Hematopoietic multipotent progenitor cell treated with erythropoietin and hydrocortisone succinate and interleukin-3 and kit ligand, for 15 days (in vitro differentiated cells): ENCODE measurements at regions not wholly inside any gene's neighbourhood (a gene's known extent, or its start where the extent isn't known, plus 50 kb on each side); places are given as distances from the start of the nearest gene placed in this dataset.

Source experiments
- DNase-seq: peaks from one replicate; pipeline ENCODE4 v3.0.0-alpha.2; 2015; ENCODE audit warnings: low spot score

- no peak for DNase-seq
These were observed 1006.6 kb downstream of the NAALADL2 start for GRCh38 chr3:175865724-175866123.

GRCh38 chr3:175861916-175862315 lies 1002.8 kb downstream of the NAALADL2 start:
- no peak for DNase-seq
